ENCODE measurements at regions not wholly inside any gene's neighbourhood (a gene's known extent, or its start where the extent isn't known, plus 50 kb on each side); places are given as distances from the start of the nearest gene placed in this dataset.

- H3K27me3 ChIP-seq = no peaks in the 10 kb centered on the region
- H3K27ac ChIP-seq = no peak overlapping the region
- TF ChIP-seq POLR2A (IDR thresholded peaks at IDR 0.05) (no peak), CTCF (IDR thresholded peaks at IDR 0.05) (no peak), EP300 (IDR thresholded peaks at IDR 0.05) (no peak)
- no peak for DNase-seq (ENCODE audit: low spot score in 2 of 2)
- H3K4me3 ChIP-seq = no peak overlapping the region
- no peaks in the 10 kb centered on the region for H3K36me3 ChIP-seq
- H3K4me1 ChIP-seq = no peaks in the 10 kb centered on the region
- H3K9me3 ChIP-seq = no peaks in the 10 kb centered on the region
- 79% methylated on average over 6 of the region's 6 CpGs for WGBS, 2 donors
These were observed 133.8 kb upstream of the CPM start for GRCh38 chr12:69066492-69067373.

- WGBS, 2 donors = 49 to 59% methylated on average over 6 of the region's 6 CpGs
- Histone ChIP-seq H3K4me3 (no peak overlapping the region), H3K27ac (no peak overlapping the region), H3K36me3 (no peaks in the 10 kb centered on the region), H3K9me3 (no peaks in the 10 kb centered on the region), H3K27me3 (no peaks in the 10 kb centered on the region), H3K4me1 (no peaks in the 10 kb centered on the region)
- DNase-seq (ENCODE audit: low spot score in 2 of 2) = no peak
- TF ChIP-seq EP300 (IDR thresholded peaks at IDR 0.05) (no peak), POLR2A (IDR thresholded peaks at IDR 0.05) (no peak), CTCF (IDR thresholded peaks at IDR 0.05) (no peak)
These were observed 134.7 kb upstream of the CPM start for GRCh38 chr12:69067713-69068112.

GRCh38 chr12:69068448-69068847 lies 135.5 kb upstream of the CPM start:
- no peak for DNase-seq (ENCODE audit: low spot score in 2 of 2)
- no peak for TF ChIP-seq CTCF (IDR thresholded peaks at IDR 0.05)
- TF ChIP-seq POLR2A (IDR thresholded peaks at IDR 0.05) = no peak
- no peak for TF ChIP-seq EP300 (IDR thresholded peaks at IDR 0.05)
- H3K4me3 ChIP-seq = no peak overlapping the region
- H3K27ac ChIP-seq = no peak overlapping the region
- H3K36me3 ChIP-seq = no peaks in the 10 kb centered on the region
- H3K27me3 ChIP-seq = no peaks in the 10 kb centered on the region
- H3K4me1 ChIP-seq = no peaks in the 10 kb centered on the region
- H3K9me3 ChIP-seq = no peaks in the 10 kb centered on the region
- WGBS, 2 donors = 88 to 89% methylated on average over 3 of the region's 3 CpGs

GRCh38 chr12:69069479-69069878 lies 136.5 kb upstream of the CPM start:
- Histone ChIP-seq H3K4me3 (no peak overlapping the region), H3K27me3 (no peaks in the 10 kb centered on the region), H3K9me3 (no peaks in the 10 kb centered on the region), H3K36me3 (no peaks in the 10 kb centered on the region), H3K27ac (no peak overlapping the region), H3K4me1 (no peaks in the 10 kb centered on the region)
- 90 to 94% methylated on average over 8 to 10 of the region's 10 CpGs for WGBS, 2 donors
- DNase-seq (ENCODE audit: low spot score in 2 of 2) = no peak
- TF ChIP-seq EP300 (IDR thresholded peaks at IDR 0.05) (no peak), CTCF (IDR thresholded peaks at IDR 0.05) (no peak), POLR2A (IDR thresholded peaks at IDR 0.05) (no peak)

GRCh38 chr12:69070319-69071090 lies 137.5 kb upstream of the CPM start:
- no peaks in the 10 kb centered on the region for H3K27me3 ChIP-seq
- no peaks in the 10 kb centered on the region for H3K9me3 ChIP-seq
- no peak overlapping the region for H3K27ac ChIP-seq
- peak; percentile 40 to 72 for DNase-seq (ENCODE audit: low spot score in 2 of 2)
- no peaks in the 10 kb centered on the region for H3K36me3 ChIP-seq
- 36 to 37% methylated on average over 6 of the region's 6 CpGs for WGBS, 2 donors
- no peak overlapping the region for H3K4me3 ChIP-seq
- TF ChIP-seq POLR2A (IDR thresholded peaks at IDR 0.05) = no peak
- TF ChIP-seq CTCF (IDR thresholded peaks at IDR 0.05) = peak; percentile 73 to 87 (median 77)
- no peak for TF ChIP-seq EP300 (IDR thresholded peaks at IDR 0.05)
- no peaks in the 10 kb centered on the region for H3K4me1 ChIP-seq

All from tibial nerve (tissue), 4 donors.